Osteocyte (in vitro differentiated cells): ENCODE measurements at regions not wholly inside any gene's neighbourhood (a gene's known extent, or its start where the extent isn't known, plus 50 kb on each side); places are given as distances from the start of the nearest gene placed in this dataset.

ENCODE experiments used
- DNase-seq: peaks from one replicate; pipeline ENCODE4 v3.0.0; 2021; ENCODE audit warnings: mixed read lengths; ENCODE audit not compliant: unreplicated experiment; ENCODE audit errors: extremely low spot score
- H3K27ac Mint-ChIP-seq: one replicate; pipeline ENCODE4 v1.8.0; 2021; ENCODE audit warnings: mild to moderate bottlenecking, mixed read lengths; ENCODE audit not compliant: unreplicated experiment
- H3K27me3 Mint-ChIP-seq: one replicate; pipeline ENCODE4 v1.8.0; 2021; ENCODE audit warnings: mixed read lengths; ENCODE audit not compliant: unreplicated experiment
- H3K36me3 Mint-ChIP-seq: one replicate; pipeline ENCODE4 v1.8.0; 2021; ENCODE audit warnings: mixed read lengths; ENCODE audit not compliant: unreplicated experiment
- H3K4me1 Mint-ChIP-seq: one replicate; pipeline ENCODE4 v1.8.0; 2021; ENCODE audit warnings: mixed read lengths; ENCODE audit not compliant: unreplicated experiment
- H3K4me3 Mint-ChIP-seq: one replicate; pipeline ENCODE4 v1.8.0; 2021; ENCODE audit warnings: mild to moderate bottlenecking, moderate library complexity, mixed read lengths; ENCODE audit not compliant: unreplicated experiment
- H3K9me3 Mint-ChIP-seq: one replicate; pipeline ENCODE4 v1.8.0; 2021; ENCODE audit warnings: mixed read lengths; ENCODE audit not compliant: unreplicated experiment
- TF ChIP-seq, protein P1 (sequence below): fragments of 200-600 bp; sonication (generic); IDR thresholded peaks from 2 replicates; pipeline ENCODE4 v1.5.0; 2021; ENCODE audit warnings: antibody characterized with exemption, mild to moderate bottlenecking, moderate library complexity

DNA sequence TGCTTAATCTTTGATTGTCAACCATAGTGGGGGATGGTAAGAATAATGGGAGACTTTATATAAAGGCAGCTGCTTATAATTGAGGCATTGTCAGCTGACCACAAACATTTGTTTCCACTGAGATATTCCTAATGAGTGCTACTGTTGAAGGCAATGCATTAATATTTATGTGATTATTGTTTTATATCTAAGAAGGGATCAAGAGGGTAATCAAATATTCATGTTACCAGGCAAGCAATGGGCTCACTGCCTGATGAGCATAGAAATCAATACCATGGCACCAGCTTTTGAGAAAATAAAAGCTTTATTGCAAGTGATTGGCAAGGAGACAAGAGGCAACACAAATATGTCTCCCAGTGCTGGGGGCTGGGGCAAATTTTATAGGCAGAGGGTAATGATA is 706.7 kb upstream of the ADAMTS5 start:
- H3K27ac Mint-ChIP-seq = no peak overlapping the region
- no peak for DNase-seq

DNA sequence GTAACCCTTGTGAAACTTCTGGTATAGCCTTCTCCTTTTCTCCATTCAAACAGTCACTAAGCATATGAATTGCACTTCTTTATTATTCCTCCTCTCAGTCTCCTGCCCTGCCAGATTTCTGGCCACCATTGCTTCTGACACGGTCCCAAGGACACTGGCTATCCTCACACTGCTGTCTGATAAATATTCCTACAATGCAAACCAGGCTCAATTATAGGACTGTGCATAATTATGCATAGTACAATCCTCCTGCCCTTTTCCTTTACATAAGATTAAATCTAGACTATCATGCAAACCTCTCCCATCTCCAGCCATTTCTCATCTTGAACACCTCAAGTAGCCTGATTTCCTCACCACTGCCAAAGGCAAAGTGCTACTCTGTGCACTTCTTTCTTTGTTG is 704.3 kb upstream of the ADAMTS5 start:
- peaks cover 2% of the 10 kb centered on the region for H3K4me1 Mint-ChIP-seq
- H3K36me3 Mint-ChIP-seq = no peaks in the 10 kb centered on the region
- no peak overlapping the region for H3K4me3 Mint-ChIP-seq
- no peak for DNase-seq
- no peak overlapping the region for H3K27ac Mint-ChIP-seq
- TF ChIP-seq, protein P1, sequence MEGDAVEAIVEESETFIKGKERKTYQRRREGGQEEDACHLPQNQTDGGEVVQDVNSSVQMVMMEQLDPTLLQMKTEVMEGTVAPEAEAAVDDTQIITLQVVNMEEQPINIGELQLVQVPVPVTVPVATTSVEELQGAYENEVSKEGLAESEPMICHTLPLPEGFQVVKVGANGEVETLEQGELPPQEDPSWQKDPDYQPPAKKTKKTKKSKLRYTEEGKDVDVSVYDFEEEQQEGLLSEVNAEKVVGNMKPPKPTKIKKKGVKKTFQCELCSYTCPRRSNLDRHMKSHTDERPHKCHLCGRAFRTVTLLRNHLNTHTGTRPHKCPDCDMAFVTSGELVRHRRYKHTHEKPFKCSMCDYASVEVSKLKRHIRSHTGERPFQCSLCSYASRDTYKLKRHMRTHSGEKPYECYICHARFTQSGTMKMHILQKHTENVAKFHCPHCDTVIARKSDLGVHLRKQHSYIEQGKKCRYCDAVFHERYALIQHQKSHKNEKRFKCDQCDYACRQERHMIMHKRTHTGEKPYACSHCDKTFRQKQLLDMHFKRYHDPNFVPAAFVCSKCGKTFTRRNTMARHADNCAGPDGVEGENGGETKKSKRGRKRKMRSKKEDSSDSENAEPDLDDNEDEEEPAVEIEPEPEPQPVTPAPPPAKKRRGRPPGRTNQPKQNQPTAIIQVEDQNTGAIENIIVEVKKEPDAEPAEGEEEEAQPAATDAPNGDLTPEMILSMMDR = no peak
- no peaks in the 10 kb centered on the region for H3K9me3 Mint-ChIP-seq
- no peaks in the 10 kb centered on the region for H3K27me3 Mint-ChIP-seq

More for the DNA sequence above, 706.7 kb upstream of the ADAMTS5 start:
- Mint-ChIP-seq H3K27me3 (no peaks in the 10 kb centered on the region), H3K9me3 (no peaks in the 10 kb centered on the region), H3K36me3 (no peaks in the 10 kb centered on the region), H3K4me1 (peaks cover 15% of the 10 kb centered on the region), H3K4me3 (no peak overlapping the region)
- TF ChIP-seq, protein P1 = no peak

GRCh38 chr21:27653481-27653880 is 686.6 kb upstream of the ADAMTS5 start:
- TF ChIP-seq, protein P1 = no peak
- no peaks in the 10 kb centered on the region for H3K36me3 Mint-ChIP-seq
- H3K27ac Mint-ChIP-seq = no peak overlapping the region
- peaks cover 7% of the 10 kb centered on the region for H3K9me3 Mint-ChIP-seq
- DNase-seq = no peak
- H3K4me3 Mint-ChIP-seq = no peak overlapping the region
- H3K27me3 Mint-ChIP-seq = no peaks in the 10 kb centered on the region
- H3K4me1 Mint-ChIP-seq = peaks cover 11% of the 10 kb centered on the region

- DNase-seq = no peak
- peaks cover 7% of the 10 kb centered on the region for H3K9me3 Mint-ChIP-seq
- H3K4me3 Mint-ChIP-seq = no peak overlapping the region
- H3K27ac Mint-ChIP-seq = peak overlapping the region; percentile 59
- TF ChIP-seq, protein P1 = no peak
- no peaks in the 10 kb centered on the region for H3K27me3 Mint-ChIP-seq
- peaks cover 1% of the 10 kb centered on the region for H3K36me3 Mint-ChIP-seq
- H3K4me1 Mint-ChIP-seq = peaks cover 20% of the 10 kb centered on the region
Observed at GRCh38 chr21:27649762-27650161, 682.9 kb upstream of the ADAMTS5 start.

GRCh38 chr21:27649323-27649722 is 682.4 kb upstream of the ADAMTS5 start:
- TF ChIP-seq, protein P1 = no peak
- peak overlapping the region; percentile 59 for H3K27ac Mint-ChIP-seq

More at GRCh38 chr21:27649323-27649722, 682.4 kb upstream of the ADAMTS5 start:
- DNase-seq = no peak
- peaks cover 20% of the 10 kb centered on the region for H3K4me1 Mint-ChIP-seq
- H3K9me3 Mint-ChIP-seq = peaks cover 7% of the 10 kb centered on the region
- no peak overlapping the region for H3K4me3 Mint-ChIP-seq
- no peaks in the 10 kb centered on the region for H3K27me3 Mint-ChIP-seq
- peaks cover 3% of the 10 kb centered on the region for H3K36me3 Mint-ChIP-seq
